ENCODE measurements at regions not wholly inside any gene's neighbourhood (a gene's known extent, or its start where the extent isn't known, plus 50 kb on each side); places are given as distances from the start of the nearest gene placed in this dataset.

DNA sequence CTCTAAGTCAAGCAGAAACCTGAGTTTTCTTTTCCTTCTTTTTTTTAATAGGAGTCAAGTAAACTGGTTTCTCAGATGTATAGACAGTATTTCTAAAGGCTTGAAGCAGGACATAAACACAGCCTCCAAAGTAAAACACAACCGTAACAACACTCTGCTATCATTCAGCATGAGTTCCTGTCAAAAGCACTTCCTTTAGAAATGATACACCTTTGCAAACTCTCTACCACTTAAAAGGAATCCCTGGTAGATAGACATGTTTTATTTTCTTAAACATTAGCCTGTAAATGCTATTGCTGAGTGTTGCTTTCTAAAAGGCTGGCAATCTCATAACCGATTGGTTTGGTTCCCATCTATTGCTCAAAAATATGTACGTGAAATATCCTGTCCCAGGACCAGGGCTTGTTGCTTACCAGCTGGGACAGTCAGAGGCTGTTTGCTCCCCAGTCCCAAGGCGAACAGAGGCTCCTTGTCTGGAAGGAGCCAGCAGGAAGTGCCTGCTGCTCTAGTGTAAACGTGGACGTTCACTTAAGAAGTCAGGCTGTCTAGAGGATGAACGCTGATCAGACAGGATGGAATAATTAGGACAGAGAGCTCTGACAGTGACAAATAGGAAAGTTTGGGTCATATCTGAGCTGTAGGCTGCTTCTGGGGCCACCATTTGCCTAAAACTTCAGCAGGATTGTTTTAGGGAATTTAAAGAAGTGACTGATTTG is 173.9 kb upstream of the KLF3 start:
- DNase-seq = peak; percentile 7

GRCh38 chr4:38490753-38491446 is 173.1 kb upstream of the KLF3 start:
- no peak for DNase-seq

DNA sequence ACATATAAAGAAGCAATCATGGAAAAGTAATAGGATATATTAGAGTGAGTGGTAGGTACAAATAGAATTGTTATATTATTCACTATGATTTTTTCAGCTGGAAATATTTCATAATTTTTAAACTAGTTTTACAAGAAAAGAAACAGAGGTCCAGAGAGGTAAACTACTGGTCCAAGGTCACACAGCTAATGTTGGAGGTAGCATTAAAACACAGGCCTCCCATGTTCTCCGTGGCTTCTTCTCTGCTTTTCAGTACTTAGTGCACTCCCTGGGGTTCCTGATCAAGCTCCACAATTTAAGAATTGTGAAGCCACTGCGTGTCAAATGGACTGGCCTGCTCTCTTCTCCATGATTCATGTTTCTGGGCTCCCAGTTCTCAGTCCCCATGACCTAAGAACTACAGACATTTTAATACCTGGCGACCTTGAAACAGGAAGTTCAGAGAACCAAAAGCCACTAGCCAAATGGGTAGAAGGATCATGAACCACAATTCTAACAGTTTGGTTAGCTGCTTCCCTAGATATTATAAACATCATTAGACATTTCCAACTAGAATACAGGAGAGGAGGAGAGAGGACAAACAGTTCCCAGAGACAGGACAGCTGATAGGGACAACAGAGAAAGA is 172.0 kb upstream of the KLF3 start:
- no peak for DNase-seq

GRCh38 chr4:38493066-38493465 is 170.9 kb upstream of the KLF3 start:
- no peak for DNase-seq

- no peak for DNase-seq
Measured at GRCh38 chr4:38495446-38495845, 168.6 kb upstream of the KLF3 start.

DNA sequence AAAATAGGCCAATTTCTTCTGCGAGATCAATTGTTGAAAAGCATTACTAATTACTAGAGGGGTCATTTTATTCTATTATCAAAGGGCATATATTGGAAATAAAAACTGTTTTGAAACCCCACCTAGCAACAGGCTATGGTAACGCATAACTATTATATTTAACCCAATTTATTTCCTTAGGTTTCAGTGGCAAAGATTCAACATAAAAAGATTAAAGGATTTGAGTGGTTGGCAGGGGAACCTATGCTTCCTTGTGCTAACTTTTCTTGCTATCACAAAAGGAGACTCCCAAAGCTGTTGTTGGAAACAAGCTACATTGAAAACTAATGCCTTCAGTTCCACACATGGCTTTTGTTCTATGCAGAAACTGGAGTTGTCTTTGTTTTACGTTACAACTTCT is 166.9 kb upstream of the KLF3 start:
- DNase-seq = no peak

DNA sequence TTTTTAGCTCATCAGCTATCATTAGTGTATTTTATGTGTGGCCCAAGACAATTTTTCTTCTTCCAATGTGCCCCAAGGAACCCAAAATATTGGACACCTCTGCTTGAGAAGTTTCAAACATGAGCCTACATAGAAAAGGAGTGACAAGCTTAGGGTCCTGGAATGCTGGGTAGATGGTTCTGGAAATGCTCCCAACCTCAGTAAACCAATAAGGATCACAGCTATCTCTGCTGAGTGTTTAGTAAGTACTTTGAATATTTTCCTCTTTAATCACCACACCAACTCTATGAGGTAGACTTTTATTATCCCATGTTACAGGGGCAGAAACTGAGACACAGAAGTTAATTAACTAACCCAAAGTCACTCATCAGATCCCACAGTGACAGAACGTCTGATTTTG is 164.9 kb upstream of the KLF3 start:
- no peak for DNase-seq

DNA sequence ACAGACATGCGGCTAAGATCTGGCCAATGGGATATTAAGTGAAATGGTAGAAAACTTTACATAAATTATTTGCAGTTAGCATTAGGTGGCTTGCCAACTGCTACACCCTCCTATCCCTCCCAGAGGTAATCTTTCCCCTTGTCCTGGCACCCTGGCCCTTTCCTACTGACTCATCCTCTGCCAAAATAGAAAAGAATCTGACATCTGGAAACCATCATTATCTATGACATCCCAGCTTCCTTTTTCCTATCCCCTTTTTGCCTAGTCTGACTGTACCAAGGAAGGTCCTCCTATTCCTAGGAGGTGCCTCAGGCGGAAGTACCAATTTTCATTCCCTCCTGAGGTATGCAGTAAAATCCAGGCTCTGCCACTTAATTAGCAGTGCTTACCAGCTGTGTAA is 163.6 kb upstream of the KLF3 start:
- no peak for DNase-seq

- no peak for DNase-seq
Measured at GRCh38 chr4:38501698-38502097, 162.3 kb upstream of the KLF3 start.

DNA sequence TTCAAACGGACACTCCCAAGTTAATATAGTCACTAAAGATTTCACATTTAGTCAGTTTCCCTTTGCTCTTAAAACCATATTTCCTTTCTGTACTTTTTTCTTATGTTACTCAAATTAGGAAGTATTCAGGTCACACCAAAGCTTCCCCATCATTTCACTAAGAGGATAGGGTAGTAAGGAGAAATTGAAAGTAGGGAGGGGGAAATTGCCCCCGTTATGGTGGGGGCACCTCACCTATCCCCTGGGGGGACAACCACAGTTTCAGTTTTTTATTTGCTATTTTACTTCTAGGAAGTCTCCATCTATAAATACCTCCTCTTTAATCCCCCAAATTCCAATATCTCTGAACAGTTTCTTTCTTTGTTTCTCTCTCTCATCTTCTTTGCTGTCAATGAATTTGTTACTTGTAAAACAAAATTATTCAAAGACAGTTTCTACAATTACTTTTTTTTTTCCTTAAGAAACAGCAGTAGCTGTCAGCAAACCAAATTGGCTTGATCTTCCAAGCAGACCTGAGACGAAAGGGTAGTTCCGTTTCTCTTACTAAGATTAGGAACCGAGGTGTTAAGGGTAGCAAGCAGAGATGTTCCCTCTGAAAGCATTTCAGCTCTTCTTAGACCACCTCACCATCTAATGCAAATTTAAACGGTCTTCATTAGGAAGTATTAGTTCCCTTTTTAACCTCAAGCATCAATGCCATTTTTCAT is 160.2 kb upstream of the KLF3 start:
- DNase-seq = no peak

DNA sequence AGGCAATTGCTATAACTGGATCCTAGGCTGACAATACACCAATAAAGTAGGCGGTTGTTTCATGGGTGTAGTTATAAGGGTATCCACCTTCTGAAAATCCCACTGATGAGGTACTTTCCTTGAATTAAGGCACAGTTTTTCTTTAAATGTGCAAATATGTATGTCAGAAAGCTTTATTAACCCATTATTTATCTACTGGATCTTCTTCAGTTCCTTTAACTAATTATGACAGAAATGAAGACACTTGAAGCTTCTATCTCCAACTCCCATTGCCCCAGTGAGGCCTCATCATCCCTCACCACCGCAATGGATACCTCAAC is 159.6 kb upstream of the KLF3 start:
- no peak for DNase-seq

GRCh38 chr4:38509551-38509950 is 154.4 kb upstream of the KLF3 start:
- no peak for DNase-seq

DNA sequence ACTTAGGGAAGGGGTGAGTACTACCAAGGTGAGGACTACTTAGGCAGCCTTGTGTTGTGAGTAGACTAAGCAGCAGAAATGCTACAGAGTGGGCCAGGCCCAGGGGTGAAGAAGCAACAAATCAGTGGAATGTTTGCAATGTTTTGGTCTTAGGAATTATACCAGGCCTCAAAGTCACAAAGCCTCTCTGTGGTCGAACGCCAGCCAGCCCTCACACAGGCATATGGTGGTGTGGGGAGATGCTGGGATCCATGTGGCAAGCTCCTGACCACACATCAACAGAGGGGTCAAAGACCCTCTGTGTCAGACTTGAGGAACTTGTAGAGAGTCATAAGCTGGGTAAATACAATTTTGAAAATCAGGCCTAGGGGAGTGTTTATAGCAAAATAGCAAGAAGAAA is 153.8 kb upstream of the KLF3 start:
- no peak for DNase-seq

DNA sequence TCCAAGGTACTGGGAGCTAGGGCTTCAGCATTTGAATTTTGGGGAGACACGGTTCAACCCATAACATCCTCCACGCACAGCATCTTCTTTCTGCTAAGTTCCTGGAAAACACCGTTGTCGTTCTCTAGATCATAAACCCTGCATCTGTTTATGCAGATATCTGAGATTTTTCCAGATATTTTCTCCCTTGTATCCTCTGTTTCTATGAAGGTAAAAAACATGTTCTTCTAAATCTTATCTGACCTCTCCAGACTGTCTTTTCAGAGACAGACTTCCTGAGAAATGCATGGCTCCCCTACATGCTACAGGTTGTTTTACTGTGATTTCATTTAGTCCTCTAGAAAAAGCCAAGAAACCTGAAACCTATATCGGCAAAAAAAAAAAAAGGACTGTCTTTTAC is 152.3 kb upstream of the KLF3 start:
- DNase-seq = no peak

GRCh38 chr4:38512840-38513239 is 151.2 kb upstream of the KLF3 start:
- no peak for DNase-seq

GRCh38 chr4:38514465-38515146 is 149.4 kb upstream of the KLF3 start:
- DNase-seq = no peak

DNA sequence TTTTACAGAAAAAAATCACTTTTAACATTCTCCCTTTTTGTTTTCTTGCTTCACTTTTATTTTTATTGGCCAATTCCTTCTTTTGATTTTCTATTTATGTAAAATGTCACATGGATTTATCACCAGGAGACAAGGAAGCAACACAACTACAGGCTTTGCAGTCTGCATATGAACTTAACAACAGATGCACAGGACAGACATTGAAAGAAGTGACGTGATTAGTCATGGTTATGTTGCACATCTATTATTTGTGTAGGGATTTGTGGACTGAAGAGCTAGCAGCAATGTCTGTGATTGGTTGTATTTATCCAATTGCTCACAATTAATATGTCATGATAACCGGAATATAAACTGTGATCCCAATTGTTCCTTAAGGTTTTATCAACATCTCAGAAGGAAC is 147.8 kb upstream of the KLF3 start:
- DNase-seq = no peak

DNA sequence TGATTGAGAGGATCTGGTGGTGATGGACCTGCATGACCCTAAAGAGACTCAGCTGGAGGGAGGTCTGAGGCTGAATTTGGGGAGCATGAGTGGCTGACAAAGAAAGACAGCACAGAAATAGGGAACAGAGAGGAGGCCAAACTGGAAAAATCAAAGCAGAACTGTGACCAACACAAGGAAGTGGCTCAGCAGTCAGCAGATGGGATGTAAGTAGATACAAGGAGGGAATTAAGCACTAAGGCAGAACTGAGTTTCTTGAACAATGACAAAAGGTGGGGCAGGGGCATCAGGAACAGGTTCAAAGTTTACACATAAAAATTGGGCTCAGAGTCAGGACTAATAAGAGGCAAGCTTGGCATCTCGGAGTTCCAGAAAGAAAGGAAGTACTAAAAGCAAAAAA is 144.3 kb upstream of the KLF3 start:
- DNase-seq = no peak

DNA sequence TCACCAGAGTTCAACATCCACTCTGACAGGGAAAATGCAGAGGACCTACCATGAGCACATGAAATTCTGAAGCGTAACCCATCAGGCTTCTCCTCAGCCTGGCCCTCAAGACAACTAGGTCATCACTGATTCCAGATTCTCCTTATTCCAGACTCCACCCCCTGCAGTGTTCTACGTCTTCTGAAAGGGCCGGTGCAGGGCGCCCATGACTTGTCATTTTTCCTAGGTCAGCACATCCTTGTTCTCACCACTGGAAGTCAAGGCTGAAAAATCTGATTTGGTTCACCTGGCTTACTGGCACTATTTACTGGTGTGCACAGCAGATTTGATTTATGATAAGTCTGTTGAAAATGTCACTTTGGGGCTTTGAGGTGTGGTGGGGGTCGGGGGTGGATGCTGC is 140.9 kb upstream of the KLF3 start:
- DNase-seq = no peak

- peak; percentile 26 for DNase-seq
Measured at GRCh38 chr4:38523524-38524448, 140.2 kb upstream of the KLF3 start.

DNA sequence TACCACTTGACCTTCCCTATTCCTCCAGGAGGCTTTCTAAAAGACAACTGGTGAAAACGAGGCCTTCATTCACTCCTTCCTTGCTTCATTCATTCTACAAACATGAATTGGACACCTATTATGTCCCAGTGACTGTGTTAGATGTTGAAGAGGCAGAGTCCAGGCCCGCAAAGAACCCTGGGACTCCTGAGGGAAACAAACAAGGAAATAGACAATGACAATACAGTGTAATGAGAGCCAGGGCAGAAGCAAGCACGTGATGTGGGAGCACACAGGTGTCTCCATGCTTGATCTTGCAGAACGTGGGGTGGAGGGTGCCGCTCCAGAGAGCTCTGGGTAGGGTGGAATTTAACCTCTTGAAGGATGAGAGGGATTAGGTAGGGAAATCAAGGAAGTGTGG is 137.6 kb upstream of the KLF3 start:
- DNase-seq = no peak

All from stimulated activated CD4-positive, alpha-beta T cell treated with anti-CD3 and anti-CD28 coated beads, Interleukin-12 subunit alpha, Interleukin-12 subunit beta, amount 100 ng/mL, for 4 hours (primary cell).